HG03097 (cell line): ENCODE measurements at regions not wholly inside any gene's neighbourhood (a gene's known extent, or its start where the extent isn't known, plus 50 kb on each side); places are given as distances from the start of the nearest gene placed in this dataset.

Source experiments
- ATAC-seq: cut with Tn5 transposase; IDR thresholded peaks from one replicate; pipeline ENCODE4 v1.9.1; 2021; ENCODE audit not compliant: unreplicated experiment, low FRiP score

GRCh38 chr12:24328261-24328660, 378.8 kb upstream of the SOX5 start:
- ATAC-seq: no peak

GRCh38 chr12:24325331-24325730, 375.9 kb upstream of the SOX5 start:
- no peak for ATAC-seq

GRCh38 chr12:24307716-24308335, 358.4 kb upstream of the SOX5 start:
- ATAC-seq: no peak

- no peak for ATAC-seq
These were observed 357.7 kb upstream of the SOX5 start for GRCh38 chr12:24307153-24307552.

GRCh38 chr12:24306001-24306400, 356.5 kb upstream of the SOX5 start:
- no peak for ATAC-seq

GRCh38 chr12:24304285-24304684, 354.8 kb upstream of the SOX5 start:
- ATAC-seq: no peak

- ATAC-seq: no peak
These were observed 353.2 kb upstream of the SOX5 start for GRCh38 chr12:24302708-24303107.

- ATAC-seq: no peak
These were observed 348.0 kb upstream of the SOX5 start for GRCh38 chr12:24297516-24297915.

- ATAC-seq: no peak
These were observed 344.1 kb upstream of the SOX5 start for GRCh38 chr12:24293549-24293948.

- no peak for ATAC-seq
These were observed 338.5 kb upstream of the SOX5 start for GRCh38 chr12:24287963-24288362.

GRCh38 chr12:24285448-24285847, 336.0 kb upstream of the SOX5 start:
- ATAC-seq: no peak

GRCh38 chr12:24281341-24281740, 331.9 kb upstream of the SOX5 start:
- no peak for ATAC-seq

- ATAC-seq: no peak
These were observed 330.8 kb upstream of the SOX5 start for GRCh38 chr12:24280056-24280842.

- ATAC-seq: no peak
These were observed 329.4 kb upstream of the SOX5 start for GRCh38 chr12:24278832-24279231.

GRCh38 chr12:24270965-24271364, 321.5 kb upstream of the SOX5 start:
- no peak for ATAC-seq

GRCh38 chr12:24270464-24270863, 321.0 kb upstream of the SOX5 start:
- no peak for ATAC-seq

GRCh38 chr12:24268663-24269186, 319.3 kb upstream of the SOX5 start:
- ATAC-seq: no peak

- no peak for ATAC-seq
These were observed 317.5 kb upstream of the SOX5 start for GRCh38 chr12:24266982-24267381.

GRCh38 chr12:24256684-24257083, 307.2 kb upstream of the SOX5 start:
- no peak for ATAC-seq

- ATAC-seq: no peak
These were observed 306.6 kb upstream of the SOX5 start for GRCh38 chr12:24255920-24256665.

- no peak for ATAC-seq
These were observed 303.1 kb upstream of the SOX5 start for GRCh38 chr12:24252602-24253001.
